GM18909 (cell line): ENCODE measurements at regions not wholly inside any gene's neighbourhood (a gene's known extent, or its start where the extent isn't known, plus 50 kb on each side); places are given as distances from the start of the nearest gene placed in this dataset.

ENCODE experiments used
- ATAC-seq: cut with Tn5 transposase; IDR thresholded peaks from one replicate; pipeline ENCODE4 v1.9.1; 2021; ENCODE audit warnings: mild to moderate bottlenecking; ENCODE audit not compliant: unreplicated experiment, poor library complexity

GRCh38 chr6:24069526-24069925, 56.5 kb upstream of the NRSN1 start:
- ATAC-seq: no peak

- no peak for ATAC-seq
These were observed 53.8 kb upstream of the NRSN1 start for GRCh38 chr6:24072038-24072746.

- ATAC-seq: no peak
These were observed 50.0 kb upstream of the NRSN1 start for GRCh38 chr6:24076011-24076410.
